ENCODE measurements at regions not wholly inside any gene's neighbourhood (a gene's known extent, or its start where the extent isn't known, plus 50 kb on each side); places are given as distances from the start of the nearest gene placed in this dataset.

DNA sequence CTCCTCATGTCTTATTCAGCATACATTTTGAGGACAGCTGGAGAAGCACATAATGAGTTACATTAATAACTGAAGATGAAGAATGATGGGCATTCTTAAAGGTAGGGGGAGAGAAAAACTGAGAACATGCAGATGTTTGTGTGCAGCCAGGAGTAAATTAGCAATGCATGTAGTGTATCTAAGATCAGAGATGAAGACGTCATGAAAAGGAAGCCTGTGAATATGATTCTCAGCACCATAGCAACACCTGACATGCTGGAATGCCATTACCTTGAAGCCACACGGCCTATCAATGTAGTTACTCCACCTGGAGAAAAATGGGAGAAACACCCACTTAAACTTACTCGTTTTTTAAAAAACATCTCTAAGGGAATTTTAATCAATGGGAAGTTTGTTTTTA is 607.1 kb downstream of the PTPRC start:
- POLR2A ChIA-PET: no interaction called here
- no TSS peak for BruUV-seq (replicated peaks)

More for the DNA sequence above, 607.1 kb downstream of the PTPRC start:
- in situ Hi-C loops (cut with HindIII; ENCODE audit: extremely low pct_ligation_motif_present, low pct_unique_long_range_greater_than_20kb): no loop called here
- H3K27me3 ChIP-seq (ENCODE audit: control insufficient read depth in 1 of 2, insufficient read depth in 2 of 2, low read length in 2 of 2): no peaks in the 10 kb centered on the region
- H3K4me1 ChIP-seq (ENCODE audit: insufficient read depth, low read length): peaks cover 11% of the 10 kb centered on the region; the same call in 1 of the 2 replicates
- no peaks in the 10 kb centered on the region for H3K36me3 ChIP-seq (replicated peaks in 1 of 2; ENCODE audit: control insufficient read depth in 1 of 2, insufficient read depth in 2 of 2, low read length in 2 of 2)
- H2AFZ ChIP-seq (ENCODE audit: low read length): no peak overlapping the region
- CTCF ChIA-PET (ENCODE audit: low intra/inter-chr PET ratio, low total read pairs): no interaction called here
- DNase-seq (ENCODE audit: low spot score): no peak
- ATAC-seq: no peak
- 0 out of 2 replicates have a peak, but pooled peaks cover 3% of the 10 kb centered on the region for H3K9me3 ChIP-seq (ENCODE audit: low read length)
- intact Hi-C loops (cut with micrococcal nuclease; ENCODE audit: unreplicated experiment): no loop called here
- TF ChIP-seq TBX2 (CRISPR knock-in tag; IDR thresholded peaks at IDR 0.05; ENCODE audit: borderline replicate concordance) (no peak), ZNF703 (CRISPR knock-in tag; IDR thresholded peaks at IDR 0.05; ENCODE audit: borderline replicate concordance) (no peak), SMAD1 (CRISPR knock-in tag; IDR thresholded peaks at IDR 0.05; ENCODE audit: borderline replicate concordance, low read depth) (no peak), ELF3 (CRISPR knock-in tag; IDR thresholded peaks at IDR 0.05) (no peak), ZNF326 (CRISPR knock-in tag; IDR thresholded peaks at IDR 0.05; ENCODE audit: borderline replicate concordance) (no peak), ZNF124 (CRISPR knock-in tag; IDR thresholded peaks at IDR 0.05) (no peak), THAP11 (CRISPR knock-in tag; IDR thresholded peaks at IDR 0.05) (no peak), TAF15 (IDR thresholded peaks at IDR 0.05; ENCODE audit: low read depth, low read length, poor library complexity, severe bottlenecking) (no peak), GZF1 (CRISPR knock-in tag; IDR thresholded peaks at IDR 0.05) (no peak)
- TF ChIP-seq, protein P1, sequence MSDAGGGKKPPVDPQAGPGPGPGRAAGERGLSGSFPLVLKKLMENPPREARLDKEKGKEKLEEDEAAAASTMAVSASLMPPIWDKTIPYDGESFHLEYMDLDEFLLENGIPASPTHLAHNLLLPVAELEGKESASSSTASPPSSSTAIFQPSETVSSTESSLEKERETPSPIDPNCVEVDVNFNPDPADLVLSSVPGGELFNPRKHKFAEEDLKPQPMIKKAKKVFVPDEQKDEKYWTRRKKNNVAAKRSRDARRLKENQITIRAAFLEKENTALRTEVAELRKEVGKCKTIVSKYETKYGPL (CRISPR knock-in tag; IDR thresholded peaks at IDR 0.05): no peak
- TF ChIP-seq, protein P2, sequence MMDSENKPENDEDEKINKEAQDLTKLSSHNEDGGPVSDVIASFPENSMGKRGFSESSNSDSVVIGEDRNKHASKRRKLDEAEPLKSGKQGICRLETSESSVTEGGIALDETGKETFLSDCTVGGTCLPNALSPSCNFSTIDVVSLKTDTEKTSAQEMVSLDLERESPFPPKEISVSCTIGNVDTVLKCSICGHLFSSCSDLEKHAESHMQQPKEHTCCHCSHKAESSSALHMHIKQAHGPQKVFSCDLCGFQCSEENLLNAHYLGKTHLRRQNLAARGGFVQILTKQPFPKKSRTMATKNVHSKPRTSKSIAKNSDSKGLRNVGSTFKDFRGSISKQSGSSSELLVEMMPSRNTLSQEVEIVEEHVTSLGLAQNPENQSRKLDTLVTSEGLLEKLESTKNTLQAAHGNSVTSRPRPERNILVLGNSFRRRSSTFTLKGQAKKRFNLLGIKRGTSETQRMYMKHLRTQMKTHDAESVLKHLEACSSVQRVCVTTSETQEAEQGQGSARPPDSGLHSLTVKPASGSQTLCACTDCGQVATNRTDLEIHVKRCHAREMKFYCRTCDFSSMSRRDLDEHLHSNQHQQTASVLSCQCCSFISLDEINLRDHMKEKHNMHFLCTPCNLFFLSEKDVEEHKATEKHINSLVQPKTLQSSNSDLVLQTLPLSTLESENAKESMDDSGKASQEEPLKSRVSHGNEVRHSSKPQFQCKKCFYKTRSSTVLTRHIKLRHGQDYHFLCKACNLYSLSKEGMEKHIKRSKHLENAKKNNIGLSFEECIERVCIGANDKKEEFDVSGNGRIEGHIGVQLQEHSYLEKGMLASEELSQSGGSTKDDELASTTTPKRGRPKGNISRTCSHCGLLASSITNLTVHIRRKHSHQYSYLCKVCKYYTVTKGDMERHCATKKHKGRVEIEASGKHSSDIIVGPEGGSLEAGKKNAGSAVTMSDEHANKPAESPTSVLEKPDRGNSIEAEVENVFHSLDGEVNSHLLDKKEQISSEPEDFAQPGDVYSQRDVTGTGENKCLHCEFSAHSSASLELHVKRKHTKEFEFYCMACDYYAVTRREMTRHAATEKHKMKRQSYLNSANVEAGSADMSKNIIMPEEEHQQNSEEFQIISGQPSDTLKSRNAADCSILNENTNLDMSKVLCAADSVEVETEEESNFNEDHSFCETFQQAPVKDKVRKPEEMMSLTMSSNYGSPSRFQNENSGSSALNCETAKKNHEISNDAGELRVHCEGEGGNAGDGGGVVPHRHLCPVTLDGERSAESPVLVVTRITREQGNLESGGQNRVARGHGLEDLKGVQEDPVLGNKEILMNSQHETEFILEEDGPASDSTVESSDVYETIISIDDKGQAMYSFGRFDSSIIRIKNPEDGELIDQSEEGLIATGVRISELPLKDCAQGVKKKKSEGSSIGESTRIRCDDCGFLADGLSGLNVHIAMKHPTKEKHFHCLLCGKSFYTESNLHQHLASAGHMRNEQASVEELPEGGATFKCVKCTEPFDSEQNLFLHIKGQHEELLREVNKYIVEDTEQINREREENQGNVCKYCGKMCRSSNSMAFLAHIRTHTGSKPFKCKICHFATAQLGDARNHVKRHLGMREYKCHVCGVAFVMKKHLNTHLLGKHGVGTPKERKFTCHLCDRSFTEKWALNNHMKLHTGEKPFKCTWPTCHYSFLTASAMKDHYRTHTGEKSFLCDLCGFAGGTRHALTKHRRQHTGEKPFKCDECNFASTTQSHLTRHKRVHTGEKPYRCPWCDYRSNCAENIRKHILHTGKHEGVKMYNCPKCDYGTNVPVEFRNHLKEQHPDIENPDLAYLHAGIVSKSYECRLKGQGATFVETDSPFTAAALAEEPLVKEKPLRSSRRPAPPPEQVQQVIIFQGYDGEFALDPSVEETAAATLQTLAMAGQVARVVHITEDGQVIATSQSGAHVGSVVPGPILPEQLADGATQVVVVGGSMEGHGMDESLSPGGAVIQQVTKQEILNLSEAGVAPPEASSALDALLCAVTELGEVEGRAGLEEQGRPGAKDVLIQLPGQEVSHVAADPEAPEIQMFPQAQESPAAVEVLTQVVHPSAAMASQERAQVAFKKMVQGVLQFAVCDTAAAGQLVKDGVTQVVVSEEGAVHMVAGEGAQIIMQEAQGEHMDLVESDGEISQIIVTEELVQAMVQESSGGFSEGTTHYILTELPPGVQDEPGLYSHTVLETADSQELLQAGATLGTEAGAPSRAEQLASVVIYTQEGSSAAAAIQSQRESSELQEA (CRISPR knock-in tag; IDR thresholded peaks at IDR 0.05; ENCODE audit: not compliant biosample characterization): no peak
- no peaks in the 10 kb centered on the region for H4K20me1 ChIP-seq (ENCODE audit: insufficient read depth, low read length)
- H3K79me2 ChIP-seq (ENCODE audit: insufficient read depth, low read length): no peaks in the 10 kb centered on the region
- no peak overlapping the region for H3K4me2 ChIP-seq (ENCODE audit: low read depth, low read length)
- H3K4me3 ChIP-seq (replicated peaks in 1 of 3; ENCODE audit: insufficient read depth in 1 of 3, low read depth in 2 of 3, low read length in 3 of 3): no peak overlapping the region
- WGBS (ENCODE audit: low lambda C conversion rate): 10% methylated on average over 3 of the region's 3 CpGs
- H3K27ac ChIP-seq (ENCODE audit: extremely low read length, insufficient read depth, low read length): no peak overlapping the region
- H3K9ac ChIP-seq (ENCODE audit: insufficient read depth, low read depth, low read length): no peak overlapping the region
- no peak for FAIRE-seq
